Activated CD8-positive, alpha-beta T cell treated with anti-CD3 and anti-CD28 coated beads for 36 hours (primary cell): ENCODE measurements at regions not wholly inside any gene's neighbourhood (a gene's known extent, or its start where the extent isn't known, plus 50 kb on each side); places are given as distances from the start of the nearest gene placed in this dataset.

ENCODE experiments used
- ATAC-seq: fragments of 200-7000 bp; cut with Tn5 transposase; one replicate; pipeline ENCODE4 v1.10.0; 2021; ENCODE audit warnings: mild to moderate bottlenecking, moderate library complexity
- CTCF ChIA-PET: fragments of 350-600 bp; sonication (Branson Sonifier 250); formaldehyde crosslinking; loops from one replicate; lab custom pipeline; 2021; ENCODE audit warnings: antibody characterized with exemption; lab: Charles Lee
- POLR2A ChIA-PET: fragments of 350-600 bp; sonication (Branson Sonifier 250); formaldehyde crosslinking; loops from one replicate; lab custom pipeline; 2021; ENCODE audit warnings: antibody characterized with exemption; lab: Charles Lee
- DNase-seq: peaks from one replicate; pipeline ENCODE4 v3.0.0-alpha.2; 2020
- H3K27ac Mint-ChIP-seq: one replicate; pipeline ENCODE4 v1.8.0; 2021; ENCODE audit warnings: mild to moderate bottlenecking, mixed read lengths
- H3K27me3 Mint-ChIP-seq: one replicate; pipeline ENCODE4 v1.8.0; 2021; ENCODE audit warnings: mixed read lengths
- H3K36me3 Mint-ChIP-seq: one replicate; pipeline ENCODE4 v1.8.0; 2021; ENCODE audit warnings: low read depth, mixed read lengths
- H3K4me1 Mint-ChIP-seq: one replicate; pipeline ENCODE4 v1.8.0; 2021; ENCODE audit warnings: low read depth, mixed read lengths
- H3K4me3 Mint-ChIP-seq: one replicate; pipeline ENCODE4 v1.8.0; 2021; ENCODE audit warnings: mild to moderate bottlenecking, moderate library complexity, mixed read lengths
- H3K9me3 Mint-ChIP-seq: one replicate; pipeline ENCODE4 v1.8.0; 2021; ENCODE audit warnings: mixed read lengths
- CTCF ChIP-seq: fragments of 200-600 bp; IDR thresholded peaks from one replicate; pipeline ENCODE4 v1.8.0; 2022; ENCODE audit warnings: antibody characterized with exemption, mild to moderate bottlenecking
- intact Hi-C: fragments of 100-400 bp; cut with micrococcal nuclease; formaldehyde crosslinking; loops from one replicate; pipeline ENCODE4 v1.10.0; 2022

GRCh38 chr2:797993-798392 lies 120.8 kb upstream of the TMEM18 start:
- intact Hi-C loops, result no loop called here
- ChIA-PET POLR2A (no interaction called here), CTCF (no interaction called here)
- Mint-ChIP-seq H3K4me1 (no peaks in the 10 kb centered on the region), H3K4me3 (no peak overlapping the region), H3K9me3 (no peaks in the 10 kb centered on the region), H3K27me3 (peaks cover 2% of the 10 kb centered on the region), H3K36me3 (no peaks in the 10 kb centered on the region), H3K27ac (no peak overlapping the region)
- ATAC-seq (no peak), DNase-seq (no peak)
- no peak for TF ChIP-seq CTCF

- ATAC-seq, result no peak
- intact Hi-C loops, result no loop called here
- CTCF ChIA-PET, result no interaction called here
Measured at GRCh38 chr2:797556-797955, 120.3 kb upstream of the TMEM18 start.

GRCh38 chr2:796141-796985 lies 119.2 kb upstream of the TMEM18 start:
- Mint-ChIP-seq H3K36me3 (no peaks in the 10 kb centered on the region), H3K9me3 (no peaks in the 10 kb centered on the region), H3K27me3 (peaks cover 2% of the 10 kb centered on the region), H3K27ac (no peak overlapping the region), H3K4me3 (no peak overlapping the region), H3K4me1 (no peaks in the 10 kb centered on the region)
- ChIA-PET POLR2A (interaction anchor here (0.6 kb wide), 1 partner anchor 20 kb away, joined by 3 read pairs; no protein-coding TSS in a partner anchor), CTCF (no interaction called here)
- no peak for TF ChIP-seq CTCF
- no peak for DNase-seq
- ATAC-seq, result no peak
- intact Hi-C loops, result no loop called here

More at GRCh38 chr2:797556-797955, 120.3 kb upstream of the TMEM18 start:
- DNase-seq, result no peak
- Mint-ChIP-seq H3K27me3 (peaks cover 2% of the 10 kb centered on the region), H3K4me1 (no peaks in the 10 kb centered on the region), H3K36me3 (no peaks in the 10 kb centered on the region), H3K9me3 (no peaks in the 10 kb centered on the region), H3K4me3 (no peak overlapping the region), H3K27ac (no peak overlapping the region)
- POLR2A ChIA-PET, result no interaction called here
- no peak for TF ChIP-seq CTCF

GRCh38 chr2:795531-796041 lies 118.4 kb upstream of the TMEM18 start:
- POLR2A ChIA-PET, result no interaction called here
- no peaks in the 10 kb centered on the region for H3K36me3 Mint-ChIP-seq
- intact Hi-C loops, result no loop called here
- no peak for TF ChIP-seq CTCF
- no peaks in the 10 kb centered on the region for H3K9me3 Mint-ChIP-seq
- H3K4me3 Mint-ChIP-seq, result no peak overlapping the region
- peaks cover 2% of the 10 kb centered on the region for H3K27me3 Mint-ChIP-seq
- ATAC-seq (no peak), DNase-seq (no peak)
- H3K4me1 Mint-ChIP-seq, result no peaks in the 10 kb centered on the region
- CTCF ChIA-PET, result no interaction called here
- no peak overlapping the region for H3K27ac Mint-ChIP-seq

- H3K27me3 Mint-ChIP-seq, result peaks cover 2% of the 10 kb centered on the region
- TF ChIP-seq CTCF, result no peak
- intact Hi-C loops, result no loop called here
- no peak overlapping the region for H3K4me3 Mint-ChIP-seq
- DNase-seq, result no peak
- ATAC-seq, result no peak
- ChIA-PET POLR2A (no interaction called here), CTCF (no interaction called here)
- no peaks in the 10 kb centered on the region for H3K4me1 Mint-ChIP-seq
- H3K9me3 Mint-ChIP-seq, result no peaks in the 10 kb centered on the region
- no peaks in the 10 kb centered on the region for H3K36me3 Mint-ChIP-seq
- no peak overlapping the region for H3K27ac Mint-ChIP-seq
Measured at GRCh38 chr2:794554-795241, 117.5 kb upstream of the TMEM18 start.
